ENCODE measurements at regions not wholly inside any gene's neighbourhood (a gene's known extent, or its start where the extent isn't known, plus 50 kb on each side); places are given as distances from the start of the nearest gene placed in this dataset.

DNA sequence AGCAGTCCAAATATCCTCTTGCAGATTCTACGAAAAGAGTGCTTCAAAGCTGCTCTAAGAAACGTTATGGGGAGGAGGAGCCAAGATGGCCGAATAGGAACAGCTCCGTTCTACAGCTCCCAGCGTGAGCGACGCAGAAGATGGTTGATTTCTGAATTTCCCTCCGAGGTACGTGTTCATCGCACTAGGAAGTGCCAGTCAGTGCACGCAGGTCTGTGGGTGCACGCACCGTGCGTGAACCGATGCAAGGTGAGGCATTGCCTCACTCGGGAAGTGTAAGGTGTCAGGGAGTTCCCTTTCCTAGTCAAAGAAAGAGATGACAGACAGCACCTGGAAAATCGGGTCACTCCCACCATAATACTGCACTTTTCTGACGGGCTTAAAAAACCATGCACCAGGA lies 272.1 kb upstream of the DEFB115 start:
- TF ChIP-seq, protein P1, sequence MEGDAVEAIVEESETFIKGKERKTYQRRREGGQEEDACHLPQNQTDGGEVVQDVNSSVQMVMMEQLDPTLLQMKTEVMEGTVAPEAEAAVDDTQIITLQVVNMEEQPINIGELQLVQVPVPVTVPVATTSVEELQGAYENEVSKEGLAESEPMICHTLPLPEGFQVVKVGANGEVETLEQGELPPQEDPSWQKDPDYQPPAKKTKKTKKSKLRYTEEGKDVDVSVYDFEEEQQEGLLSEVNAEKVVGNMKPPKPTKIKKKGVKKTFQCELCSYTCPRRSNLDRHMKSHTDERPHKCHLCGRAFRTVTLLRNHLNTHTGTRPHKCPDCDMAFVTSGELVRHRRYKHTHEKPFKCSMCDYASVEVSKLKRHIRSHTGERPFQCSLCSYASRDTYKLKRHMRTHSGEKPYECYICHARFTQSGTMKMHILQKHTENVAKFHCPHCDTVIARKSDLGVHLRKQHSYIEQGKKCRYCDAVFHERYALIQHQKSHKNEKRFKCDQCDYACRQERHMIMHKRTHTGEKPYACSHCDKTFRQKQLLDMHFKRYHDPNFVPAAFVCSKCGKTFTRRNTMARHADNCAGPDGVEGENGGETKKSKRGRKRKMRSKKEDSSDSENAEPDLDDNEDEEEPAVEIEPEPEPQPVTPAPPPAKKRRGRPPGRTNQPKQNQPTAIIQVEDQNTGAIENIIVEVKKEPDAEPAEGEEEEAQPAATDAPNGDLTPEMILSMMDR (conservative IDR thresholded peaks at IDR 0.05 in 1 of 2, IDR thresholded peaks at IDR 0.05 in 1 of 2; ENCODE audit: low read depth in 1 of 2, low read length in 2 of 2), result no peak
- no peak for TF ChIP-seq EZH2 (IDR thresholded peaks at IDR 0.05; ENCODE audit: low read length, missing control alignments)

Measured in fibroblast of lung (primary cell).